ENCODE measurements at regions not wholly inside any gene's neighbourhood (a gene's known extent, or its start where the extent isn't known, plus 50 kb on each side); places are given as distances from the start of the nearest gene placed in this dataset.

DNA sequence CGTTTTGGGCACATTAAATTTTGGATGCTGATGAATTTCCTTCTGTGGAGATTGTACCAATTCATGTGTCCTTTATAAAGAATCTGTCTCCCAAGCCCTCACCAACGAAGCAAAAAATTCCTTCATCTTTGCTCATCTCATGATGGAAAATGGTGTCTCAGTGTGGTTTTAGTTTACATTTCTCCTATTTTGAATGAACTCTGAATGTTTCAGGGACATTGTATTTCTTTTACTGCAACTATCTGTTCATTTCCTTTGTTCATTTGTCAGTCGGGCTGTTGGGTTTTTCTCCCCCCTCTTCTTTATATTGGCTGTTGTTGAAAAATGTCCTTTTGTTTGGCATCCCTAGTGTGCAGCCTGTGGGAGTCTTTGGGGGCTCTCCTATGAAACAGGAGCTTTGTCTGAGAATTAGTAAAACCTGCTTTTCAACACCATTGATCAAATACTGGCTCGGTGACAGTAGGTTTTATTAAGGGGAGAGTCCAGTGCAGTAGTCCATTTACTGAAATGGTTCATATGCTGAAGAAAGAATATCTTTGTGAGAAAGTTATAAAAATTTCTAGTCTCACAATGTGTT lies 91.3 kb upstream of the C1QTNF9B start:
- no peak for DNase-seq (ENCODE audit: extremely low read depth, insufficient read length)

DNA sequence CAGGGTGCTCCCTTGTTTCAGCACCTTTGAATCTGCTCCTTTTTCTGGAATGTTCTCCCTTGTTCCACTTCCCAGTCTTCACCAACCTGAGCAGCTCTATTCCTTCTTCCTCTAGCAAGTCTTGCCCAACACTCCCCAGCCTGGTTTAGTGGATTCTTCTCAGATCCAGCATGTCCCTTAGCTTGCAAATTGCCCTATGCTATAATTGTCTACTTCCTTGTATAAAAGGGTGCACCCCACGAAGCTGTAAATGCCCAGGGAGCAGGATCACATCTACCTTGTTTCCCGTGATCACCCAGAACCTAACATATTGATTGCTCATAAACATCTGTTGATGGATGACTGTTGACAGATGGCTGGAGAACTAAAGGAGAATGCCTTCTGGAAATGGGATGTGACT lies 93.2 kb upstream of the C1QTNF9B start:
- H3K36me3 ChIP-seq (ENCODE audit: control insufficient read depth, insufficient read depth, low read length): no peaks in the 10 kb centered on the region
- no peak for DNase-seq (ENCODE audit: extremely low read depth, insufficient read length)
- no peaks in the 10 kb centered on the region for H3K27me3 ChIP-seq (replicated peaks; ENCODE audit: control insufficient read depth, insufficient read depth, low read length)
- TF ChIP-seq, protein P1, sequence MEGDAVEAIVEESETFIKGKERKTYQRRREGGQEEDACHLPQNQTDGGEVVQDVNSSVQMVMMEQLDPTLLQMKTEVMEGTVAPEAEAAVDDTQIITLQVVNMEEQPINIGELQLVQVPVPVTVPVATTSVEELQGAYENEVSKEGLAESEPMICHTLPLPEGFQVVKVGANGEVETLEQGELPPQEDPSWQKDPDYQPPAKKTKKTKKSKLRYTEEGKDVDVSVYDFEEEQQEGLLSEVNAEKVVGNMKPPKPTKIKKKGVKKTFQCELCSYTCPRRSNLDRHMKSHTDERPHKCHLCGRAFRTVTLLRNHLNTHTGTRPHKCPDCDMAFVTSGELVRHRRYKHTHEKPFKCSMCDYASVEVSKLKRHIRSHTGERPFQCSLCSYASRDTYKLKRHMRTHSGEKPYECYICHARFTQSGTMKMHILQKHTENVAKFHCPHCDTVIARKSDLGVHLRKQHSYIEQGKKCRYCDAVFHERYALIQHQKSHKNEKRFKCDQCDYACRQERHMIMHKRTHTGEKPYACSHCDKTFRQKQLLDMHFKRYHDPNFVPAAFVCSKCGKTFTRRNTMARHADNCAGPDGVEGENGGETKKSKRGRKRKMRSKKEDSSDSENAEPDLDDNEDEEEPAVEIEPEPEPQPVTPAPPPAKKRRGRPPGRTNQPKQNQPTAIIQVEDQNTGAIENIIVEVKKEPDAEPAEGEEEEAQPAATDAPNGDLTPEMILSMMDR (IDR thresholded peaks at IDR 0.05; ENCODE audit: insufficient read depth, low read length, poor library complexity, severe bottlenecking): no peak
- H3K4me3 ChIP-seq (replicated peaks; ENCODE audit: low read depth, low read length): no peak overlapping the region

More for the DNA sequence above, 91.3 kb upstream of the C1QTNF9B start:
- no peaks in the 10 kb centered on the region for H3K36me3 ChIP-seq (ENCODE audit: control insufficient read depth, insufficient read depth, low read length)
- no peaks in the 10 kb centered on the region; the same call in 1 of the 2 replicates for H3K27me3 ChIP-seq (replicated peaks; ENCODE audit: control insufficient read depth, insufficient read depth, low read length)
- TF ChIP-seq, protein P1 (IDR thresholded peaks at IDR 0.05; ENCODE audit: insufficient read depth, low read length, poor library complexity, severe bottlenecking): no peak
- H3K4me3 ChIP-seq (replicated peaks; ENCODE audit: low read depth, low read length): no peak overlapping the region

DNA sequence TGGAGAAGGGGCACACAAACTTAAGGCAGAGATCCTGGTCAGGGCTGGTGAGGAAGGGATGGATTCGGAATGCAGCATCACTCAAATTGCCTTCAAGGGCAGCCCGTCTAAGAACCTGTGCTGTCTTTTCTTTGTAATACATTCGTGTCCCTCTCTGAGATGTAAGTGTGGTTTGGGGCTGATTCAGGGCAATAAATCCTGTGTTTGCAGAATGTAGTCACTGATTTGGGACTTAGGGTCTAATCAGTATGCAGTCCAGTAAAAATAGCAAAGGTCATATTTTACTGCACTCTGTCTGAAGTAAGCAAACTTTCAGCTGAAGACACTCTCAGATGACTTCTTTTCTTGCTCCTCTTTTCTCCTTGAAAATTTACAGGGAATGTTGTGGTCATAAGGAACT lies 93.8 kb upstream of the C1QTNF9B start:
- H3K27me3 ChIP-seq (replicated peaks; ENCODE audit: control insufficient read depth, insufficient read depth, low read length): no peaks in the 10 kb centered on the region
- no peak for DNase-seq (ENCODE audit: extremely low read depth, insufficient read length)

DNA sequence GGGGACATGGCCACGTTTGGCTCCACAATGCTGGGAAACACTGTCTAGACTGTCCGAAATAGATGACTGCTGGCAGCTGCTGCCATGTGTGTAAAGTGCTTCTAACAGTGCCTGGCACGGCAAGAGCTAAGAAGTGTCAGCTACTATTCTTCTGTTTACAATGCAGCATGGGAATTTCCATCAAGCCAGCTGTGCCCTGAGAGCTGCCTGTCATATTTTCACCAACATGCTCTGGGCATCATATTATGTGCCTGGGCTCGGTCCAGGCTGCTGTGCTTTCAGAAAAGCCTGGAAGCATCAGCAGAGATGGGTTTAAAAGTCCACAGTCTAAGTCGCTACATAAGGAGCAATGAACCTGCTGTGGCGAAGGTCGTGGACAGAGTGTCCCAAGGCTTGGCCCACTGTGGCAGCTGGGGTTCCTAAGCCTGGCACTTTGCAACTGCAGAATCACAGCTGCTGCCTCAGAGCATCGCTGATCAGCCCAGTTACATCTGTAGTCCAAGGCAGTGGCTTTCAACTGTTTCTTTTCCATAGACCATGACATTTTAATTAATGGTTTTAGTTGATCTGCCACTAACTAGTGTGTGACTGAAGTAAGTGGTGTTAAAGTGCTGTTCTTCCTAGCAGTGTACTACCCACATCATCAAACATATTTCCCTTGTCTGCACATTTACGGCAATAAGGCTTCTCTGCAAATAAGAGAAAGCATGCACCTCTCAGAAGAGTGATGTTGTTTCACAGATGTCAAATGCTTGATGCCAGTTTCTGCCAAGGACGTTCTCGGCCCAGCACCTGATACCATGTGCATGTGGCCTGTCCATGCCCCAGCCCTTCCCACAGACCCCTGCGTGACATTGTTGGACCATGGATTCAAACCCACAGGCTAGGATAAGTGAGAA lies 95.7 kb upstream of the C1QTNF9B start:
- Histone ChIP-seq H3K27me3 (replicated peaks; ENCODE audit: control insufficient read depth, insufficient read depth, low read length) (no peaks in the 10 kb centered on the region), H3K36me3 (ENCODE audit: control insufficient read depth, insufficient read depth, low read length) (no peaks in the 10 kb centered on the region), H3K4me3 (replicated peaks; ENCODE audit: low read depth, low read length) (no peak overlapping the region)
- no peak for DNase-seq (ENCODE audit: extremely low read depth, insufficient read length)
- TF ChIP-seq, protein P1 (IDR thresholded peaks at IDR 0.05; ENCODE audit: insufficient read depth, low read length, poor library complexity, severe bottlenecking): no peak

More for the DNA sequence above, 93.8 kb upstream of the C1QTNF9B start:
- Histone ChIP-seq H3K4me3 (replicated peaks; ENCODE audit: low read depth, low read length) (no peak overlapping the region), H3K36me3 (ENCODE audit: control insufficient read depth, insufficient read depth, low read length) (no peaks in the 10 kb centered on the region)
- TF ChIP-seq, protein P1 (IDR thresholded peaks at IDR 0.05; ENCODE audit: insufficient read depth, low read length, poor library complexity, severe bottlenecking): no peak

DNA sequence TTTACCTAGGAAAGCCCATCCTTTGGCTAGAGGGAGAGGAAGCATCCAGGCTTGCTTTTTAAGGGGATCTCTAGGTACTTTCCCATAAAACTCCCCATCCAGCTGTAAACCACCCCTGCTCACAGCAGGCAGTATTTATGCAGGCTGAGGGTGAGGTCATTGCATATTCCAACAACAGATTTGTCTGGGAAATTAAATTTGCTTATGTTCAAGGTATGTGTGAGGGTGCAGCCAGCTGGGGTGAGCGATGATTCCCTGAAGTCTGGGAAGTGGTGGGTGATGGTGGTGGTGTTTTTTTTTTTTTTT lies 96.3 kb upstream of the C1QTNF9B start:
- Histone ChIP-seq H3K36me3 (ENCODE audit: control insufficient read depth, insufficient read depth, low read length) (no peaks in the 10 kb centered on the region), H3K27me3 (replicated peaks; ENCODE audit: control insufficient read depth, insufficient read depth, low read length) (no peaks in the 10 kb centered on the region), H3K4me3 (replicated peaks; ENCODE audit: low read depth, low read length) (no peak overlapping the region)
- DNase-seq (ENCODE audit: extremely low read depth, insufficient read length): no peak
- TF ChIP-seq, protein P1 (IDR thresholded peaks at IDR 0.05; ENCODE audit: insufficient read depth, low read length, poor library complexity, severe bottlenecking): no peak
